ENCODE measurements at regions not wholly inside any gene's neighbourhood (a gene's known extent, or its start where the extent isn't known, plus 50 kb on each side); places are given as distances from the start of the nearest gene placed in this dataset.

GRCh38 chr1:36612881-36613280 lies 130.2 kb upstream of the CSF3R start:
- TF ChIP-seq RAD21 (IDR thresholded peaks at IDR 0.05; ENCODE audit: low read length), result no peak
- TF ChIP-seq, protein P1, sequence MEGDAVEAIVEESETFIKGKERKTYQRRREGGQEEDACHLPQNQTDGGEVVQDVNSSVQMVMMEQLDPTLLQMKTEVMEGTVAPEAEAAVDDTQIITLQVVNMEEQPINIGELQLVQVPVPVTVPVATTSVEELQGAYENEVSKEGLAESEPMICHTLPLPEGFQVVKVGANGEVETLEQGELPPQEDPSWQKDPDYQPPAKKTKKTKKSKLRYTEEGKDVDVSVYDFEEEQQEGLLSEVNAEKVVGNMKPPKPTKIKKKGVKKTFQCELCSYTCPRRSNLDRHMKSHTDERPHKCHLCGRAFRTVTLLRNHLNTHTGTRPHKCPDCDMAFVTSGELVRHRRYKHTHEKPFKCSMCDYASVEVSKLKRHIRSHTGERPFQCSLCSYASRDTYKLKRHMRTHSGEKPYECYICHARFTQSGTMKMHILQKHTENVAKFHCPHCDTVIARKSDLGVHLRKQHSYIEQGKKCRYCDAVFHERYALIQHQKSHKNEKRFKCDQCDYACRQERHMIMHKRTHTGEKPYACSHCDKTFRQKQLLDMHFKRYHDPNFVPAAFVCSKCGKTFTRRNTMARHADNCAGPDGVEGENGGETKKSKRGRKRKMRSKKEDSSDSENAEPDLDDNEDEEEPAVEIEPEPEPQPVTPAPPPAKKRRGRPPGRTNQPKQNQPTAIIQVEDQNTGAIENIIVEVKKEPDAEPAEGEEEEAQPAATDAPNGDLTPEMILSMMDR (conservative IDR thresholded peaks at IDR 0.05; ENCODE audit: low read depth, low read length), result no peak

Measured in IMR-90 (cell line).